ENCODE measurements at regions not wholly inside any gene's neighbourhood (a gene's known extent, or its start where the extent isn't known, plus 50 kb on each side); places are given as distances from the start of the nearest gene placed in this dataset.

DNA sequence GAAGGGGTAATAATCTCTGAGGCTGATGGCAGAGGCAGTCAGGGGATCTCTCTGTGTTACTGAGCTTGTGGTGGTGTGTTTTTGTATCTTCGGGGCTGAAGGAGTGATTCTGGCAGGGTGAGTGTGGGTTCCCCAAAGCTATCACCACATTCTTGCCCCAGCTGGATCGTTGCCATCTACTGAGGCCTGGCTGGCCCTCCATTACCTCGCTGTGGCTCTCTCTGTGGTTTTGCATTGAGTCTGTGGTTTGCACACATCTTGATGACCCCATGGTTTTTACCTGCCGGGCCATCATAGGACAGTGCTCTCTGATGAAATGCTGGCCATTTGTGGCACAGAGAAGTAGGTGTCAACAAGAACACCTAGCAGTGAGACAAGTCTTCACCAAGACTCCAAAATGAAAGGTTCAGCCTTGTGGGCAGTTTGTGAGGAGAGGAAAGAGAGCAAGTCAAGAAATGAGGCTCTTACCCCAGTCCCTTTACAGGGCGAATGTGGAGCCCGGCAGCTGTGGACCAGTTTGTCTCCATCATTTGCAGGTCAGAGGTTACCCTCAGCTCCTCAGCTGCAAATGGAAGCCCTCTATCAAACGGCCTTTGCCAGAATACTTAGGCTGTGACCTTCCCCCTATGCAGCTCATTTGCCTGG is 69.0 kb upstream of the NPAS1 start:
- TF ChIP-seq, protein P1, sequence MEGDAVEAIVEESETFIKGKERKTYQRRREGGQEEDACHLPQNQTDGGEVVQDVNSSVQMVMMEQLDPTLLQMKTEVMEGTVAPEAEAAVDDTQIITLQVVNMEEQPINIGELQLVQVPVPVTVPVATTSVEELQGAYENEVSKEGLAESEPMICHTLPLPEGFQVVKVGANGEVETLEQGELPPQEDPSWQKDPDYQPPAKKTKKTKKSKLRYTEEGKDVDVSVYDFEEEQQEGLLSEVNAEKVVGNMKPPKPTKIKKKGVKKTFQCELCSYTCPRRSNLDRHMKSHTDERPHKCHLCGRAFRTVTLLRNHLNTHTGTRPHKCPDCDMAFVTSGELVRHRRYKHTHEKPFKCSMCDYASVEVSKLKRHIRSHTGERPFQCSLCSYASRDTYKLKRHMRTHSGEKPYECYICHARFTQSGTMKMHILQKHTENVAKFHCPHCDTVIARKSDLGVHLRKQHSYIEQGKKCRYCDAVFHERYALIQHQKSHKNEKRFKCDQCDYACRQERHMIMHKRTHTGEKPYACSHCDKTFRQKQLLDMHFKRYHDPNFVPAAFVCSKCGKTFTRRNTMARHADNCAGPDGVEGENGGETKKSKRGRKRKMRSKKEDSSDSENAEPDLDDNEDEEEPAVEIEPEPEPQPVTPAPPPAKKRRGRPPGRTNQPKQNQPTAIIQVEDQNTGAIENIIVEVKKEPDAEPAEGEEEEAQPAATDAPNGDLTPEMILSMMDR (IDR thresholded peaks at IDR 0.05) = no peak
- no peak for TF ChIP-seq POLR2A (IDR thresholded peaks at IDR 0.05)

Measured in lower leg skin (tissue), 3 donors.